ENCODE measurements at regions not wholly inside any gene's neighbourhood (a gene's known extent, or its start where the extent isn't known, plus 50 kb on each side); places are given as distances from the start of the nearest gene placed in this dataset.
"Not testable (repeated sequence)": the region's sequence is repeated elsewhere in the genome, so short reads cannot be mapped to it uniquely, and the experiment has no call there.

GRCh38 chr12:30213166-30213565 is 429.4 kb upstream of the TMTC1 start:
- no peak for DNase-seq (ENCODE audit: low read depth, low spot score)

- DNase-seq (ENCODE audit: low read depth, low spot score) = no peak
Measured at GRCh38 chr12:30211743-30212142, 428.0 kb upstream of the TMTC1 start.

GRCh38 chr12:30203981-30204380 is 420.2 kb upstream of the TMTC1 start:
- no peak for DNase-seq (ENCODE audit: low read depth, low spot score)

GRCh38 chr12:30202521-30203254 is 418.9 kb upstream of the TMTC1 start:
- no peak for DNase-seq (ENCODE audit: low read depth, low spot score)

- no peak for DNase-seq (ENCODE audit: low read depth, low spot score)
Measured at GRCh38 chr12:30201301-30202160, 417.8 kb upstream of the TMTC1 start.

- no peak for DNase-seq (ENCODE audit: low read depth, low spot score)
Measured at GRCh38 chr12:30200864-30201263, 417.1 kb upstream of the TMTC1 start.

- no peak for DNase-seq (ENCODE audit: low read depth, low spot score)
Measured at GRCh38 chr12:30197392-30198057, 413.8 kb upstream of the TMTC1 start.

- DNase-seq (ENCODE audit: low read depth, low spot score) = no peak
Measured at GRCh38 chr12:30191696-30192455, 408.1 kb upstream of the TMTC1 start.

- DNase-seq (ENCODE audit: low read depth, low spot score) = no peak
Measured at GRCh38 chr12:30188602-30189326, 405.0 kb upstream of the TMTC1 start.

- no peak for DNase-seq (ENCODE audit: low read depth, low spot score)
Measured at GRCh38 chr12:30187426-30187825, 403.7 kb upstream of the TMTC1 start.

- no peak for DNase-seq (ENCODE audit: low read depth, low spot score)
Measured at GRCh38 chr12:30181334-30181733, 397.6 kb upstream of the TMTC1 start.

GRCh38 chr12:30180602-30181001 is 396.9 kb upstream of the TMTC1 start:
- DNase-seq (ENCODE audit: low read depth, low spot score) = no peak

- DNase-seq (ENCODE audit: low read depth, low spot score) = no peak
Measured at GRCh38 chr12:30178916-30179315, 395.2 kb upstream of the TMTC1 start.

GRCh38 chr12:30169839-30170591 is 386.3 kb upstream of the TMTC1 start:
- DNase-seq (ENCODE audit: low read depth, low spot score) = no peak

GRCh38 chr12:30166006-30166795 is 382.5 kb upstream of the TMTC1 start:
- no peak for DNase-seq (ENCODE audit: low read depth, low spot score)

GRCh38 chr12:30164382-30165318 is 380.9 kb upstream of the TMTC1 start:
- DNase-seq (ENCODE audit: low read depth, low spot score) = no peak

GRCh38 chr12:30156833-30157232 is 373.1 kb upstream of the TMTC1 start:
- not testable (repeated sequence) for DNase-seq (ENCODE audit: low read depth, low spot score)

GRCh38 chr12:30155001-30155730 is 371.4 kb upstream of the TMTC1 start:
- DNase-seq (ENCODE audit: low read depth, low spot score) = no peak

All from iPS DF 19.7 (cell line).